GM21423 (cell line): ENCODE measurements at regions not wholly inside any gene's neighbourhood (a gene's known extent, or its start where the extent isn't known, plus 50 kb on each side); places are given as distances from the start of the nearest gene placed in this dataset.
"Not testable (repeated sequence)": the region's sequence is repeated elsewhere in the genome, so short reads cannot be mapped to it uniquely, and the experiment has no call there.

Experiments used
- ATAC-seq: cut with Tn5 transposase; IDR thresholded peaks from one replicate; pipeline ENCODE4 v1.9.1; 2021; ENCODE audit warnings: mild to moderate bottlenecking, moderate library complexity; ENCODE audit not compliant: unreplicated experiment

DNA sequence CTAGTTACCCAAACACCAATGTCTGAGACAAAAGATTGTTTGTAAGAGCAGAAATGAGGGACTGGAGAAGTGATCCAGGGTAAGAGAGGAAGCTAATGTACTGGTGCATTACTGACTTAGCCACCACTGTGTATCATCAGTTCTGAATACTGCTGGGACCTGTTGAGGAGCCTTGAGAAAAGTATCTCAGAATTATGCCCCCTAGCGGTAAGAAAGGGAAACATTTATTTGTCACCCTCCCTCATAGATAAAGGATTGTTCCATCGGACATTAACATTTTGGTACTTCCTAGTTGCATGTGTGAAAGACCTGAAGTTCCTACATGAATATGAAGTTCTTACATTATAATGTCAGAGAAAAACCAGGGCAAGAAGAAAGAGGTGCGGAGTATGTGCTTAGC, 612.5 kb downstream of the FSCB start:
- ATAC-seq: peak; percentile 59

DNA sequence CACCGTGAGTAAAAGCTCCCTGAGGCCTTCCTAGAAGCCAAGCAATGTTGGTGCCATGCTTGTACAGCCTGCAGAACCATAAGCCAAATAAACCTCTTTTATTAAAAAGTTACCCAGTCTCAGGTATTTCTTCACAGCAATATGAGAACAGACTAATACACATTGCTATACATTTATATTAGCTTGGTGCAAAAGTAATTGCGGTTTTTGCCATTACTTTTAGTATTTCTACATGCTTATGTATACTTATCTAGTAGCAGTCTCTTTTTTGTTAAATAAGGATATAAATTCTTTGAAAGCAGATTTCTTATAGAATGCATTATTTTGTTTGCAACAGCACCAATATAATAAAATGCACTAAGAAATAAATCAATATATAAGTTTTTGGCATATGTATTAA, 619.6 kb downstream of the FSCB start:
- ATAC-seq: no peak

DNA sequence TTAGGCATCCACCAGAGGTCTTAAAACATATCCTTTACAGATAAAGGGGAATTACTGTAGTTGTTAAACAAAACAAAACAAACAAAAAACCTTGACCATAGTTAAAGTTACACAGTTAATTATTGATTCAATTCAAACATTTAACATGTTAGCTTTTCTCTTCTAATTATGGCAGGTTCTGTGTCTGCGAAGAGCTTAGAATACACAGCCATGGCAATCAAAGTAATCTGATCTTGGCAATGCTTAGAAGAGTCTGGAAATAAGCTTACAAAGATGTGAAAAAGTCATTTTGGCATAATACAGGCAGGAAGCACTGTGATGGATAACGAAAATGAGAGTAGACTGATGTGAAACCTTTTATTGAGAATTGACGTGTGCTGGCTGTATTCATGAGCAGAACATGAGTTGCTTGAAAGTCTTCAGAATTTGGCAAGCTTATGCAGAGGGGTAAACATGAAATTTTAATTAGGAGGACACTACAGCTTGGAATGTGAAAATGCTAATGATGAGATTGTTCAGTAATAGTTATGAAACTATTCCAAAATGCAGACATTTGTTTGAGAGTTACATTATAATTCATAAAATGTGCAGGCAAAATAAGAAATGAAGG, 629.6 kb downstream of the FSCB start:
- ATAC-seq: no peak

DNA sequence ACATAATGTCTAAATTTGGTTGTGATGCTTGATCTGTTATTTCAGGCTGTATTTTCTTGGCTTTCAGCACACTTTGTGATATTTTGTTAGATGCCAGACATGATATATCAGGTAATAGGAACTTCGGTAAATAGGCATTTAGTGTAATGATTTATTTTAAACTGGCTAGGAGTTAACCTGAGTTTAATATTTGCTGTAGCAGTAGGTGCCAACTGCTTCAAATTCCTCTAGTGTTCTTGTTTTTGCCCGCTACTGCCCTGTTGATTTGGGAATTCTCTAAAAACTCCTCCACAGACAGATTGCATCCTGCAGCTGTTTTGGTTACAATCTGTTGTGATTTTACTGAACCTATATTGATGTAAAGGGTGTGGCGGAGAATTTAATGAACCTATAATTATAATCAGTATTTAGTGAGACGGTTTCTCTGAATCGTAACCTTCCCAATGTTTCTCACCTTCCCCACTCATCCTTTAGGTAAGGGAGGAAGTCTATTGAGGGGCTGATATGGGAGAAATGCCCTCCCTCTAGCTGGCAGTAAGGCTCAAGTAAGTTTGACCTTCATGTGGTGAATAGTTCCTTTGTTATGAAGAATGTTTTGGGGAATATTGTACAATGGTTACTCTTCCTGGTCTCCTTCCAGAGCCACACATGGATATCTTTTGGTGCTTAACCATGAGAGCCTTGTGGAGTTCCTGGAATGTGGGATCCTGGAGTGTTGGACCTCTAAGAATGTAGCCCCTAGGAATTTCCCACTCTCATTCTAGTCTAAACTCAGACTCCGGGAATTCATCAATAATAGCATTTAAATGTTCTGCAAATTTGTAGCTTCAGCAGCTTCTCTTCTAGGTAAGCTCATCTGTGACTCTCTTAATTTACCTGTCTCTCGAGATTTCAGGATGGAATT, 634.1 kb downstream of the FSCB start:
- ATAC-seq: no peak

DNA sequence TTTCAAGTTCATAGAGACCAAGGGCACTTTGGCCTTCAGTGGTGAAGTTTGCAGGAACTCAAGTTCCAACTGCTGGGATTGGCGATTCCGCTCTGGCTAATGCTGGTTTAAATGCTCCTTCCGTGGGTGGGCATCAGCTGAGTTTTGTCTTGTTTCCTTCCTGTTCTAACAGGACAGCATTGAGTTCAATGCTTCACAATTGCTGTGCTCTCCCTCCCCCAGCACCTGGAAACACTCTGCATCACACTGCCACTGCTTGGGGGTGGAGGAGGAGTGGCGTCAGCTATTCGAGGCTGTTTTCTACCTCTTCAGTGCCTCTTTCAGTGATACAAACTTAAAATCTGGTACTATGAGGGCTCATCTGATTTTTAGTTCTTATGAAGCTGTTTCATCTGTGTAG, 634.9 kb downstream of the FSCB start:
- no peak for ATAC-seq

DNA sequence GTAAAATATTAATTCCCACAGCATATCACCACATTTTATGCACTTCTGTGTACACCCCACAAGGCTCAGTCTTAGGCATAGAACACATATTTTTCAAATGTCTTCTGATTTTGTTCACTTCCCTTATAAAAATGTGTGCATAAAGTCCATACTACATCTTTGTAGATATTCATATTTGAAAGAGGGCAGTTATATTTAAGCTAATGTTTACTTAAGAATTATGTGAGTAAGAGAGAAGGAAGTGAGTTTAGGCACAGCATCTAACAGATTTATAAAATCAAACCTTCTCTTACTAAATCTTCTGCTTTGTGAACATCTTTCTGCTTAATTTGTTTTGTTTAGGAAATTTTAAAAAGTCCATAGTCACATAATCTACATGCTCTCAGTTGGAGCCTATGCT, 648.1 kb downstream of the FSCB start:
- no peak for ATAC-seq

DNA sequence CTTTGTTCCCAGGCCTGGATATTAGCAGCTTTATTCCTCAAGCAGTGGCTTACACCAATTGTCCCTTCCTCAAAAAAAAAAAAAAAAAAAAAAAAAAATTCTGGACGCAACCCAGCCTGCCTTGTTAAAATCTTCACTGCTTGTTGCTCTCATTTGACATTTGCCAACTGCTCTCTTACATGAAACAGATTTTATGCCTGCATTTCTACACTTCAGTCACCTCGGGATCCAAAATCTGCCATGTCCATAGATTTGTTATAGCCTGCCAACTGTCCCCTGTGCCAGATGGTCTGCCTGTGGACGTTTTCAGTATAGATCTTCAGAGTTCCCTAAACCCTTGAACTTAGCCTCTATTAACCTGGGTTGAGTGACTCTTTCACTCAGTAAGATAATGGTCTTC, 651.5 kb downstream of the FSCB start:
- ATAC-seq: no peak

DNA sequence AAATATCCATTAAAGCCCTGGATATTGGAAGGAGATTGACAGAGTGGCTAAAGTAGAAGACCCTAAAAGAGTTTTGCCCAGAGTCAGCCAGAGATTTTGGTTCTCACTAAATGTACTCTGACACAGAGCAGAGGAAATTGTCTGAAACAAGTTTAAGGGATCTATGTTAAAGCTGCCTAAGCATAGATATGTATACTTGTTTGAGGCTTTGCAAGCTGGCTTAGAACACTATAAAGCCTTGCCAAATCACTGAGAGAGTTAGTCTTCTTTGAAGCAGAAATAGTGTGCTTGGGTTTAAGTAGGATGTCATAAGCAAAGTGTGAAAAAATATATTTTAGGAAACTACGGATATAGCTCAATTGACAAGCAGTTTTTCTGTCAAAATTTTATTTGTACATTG, 653.5 kb downstream of the FSCB start:
- ATAC-seq: no peak

DNA sequence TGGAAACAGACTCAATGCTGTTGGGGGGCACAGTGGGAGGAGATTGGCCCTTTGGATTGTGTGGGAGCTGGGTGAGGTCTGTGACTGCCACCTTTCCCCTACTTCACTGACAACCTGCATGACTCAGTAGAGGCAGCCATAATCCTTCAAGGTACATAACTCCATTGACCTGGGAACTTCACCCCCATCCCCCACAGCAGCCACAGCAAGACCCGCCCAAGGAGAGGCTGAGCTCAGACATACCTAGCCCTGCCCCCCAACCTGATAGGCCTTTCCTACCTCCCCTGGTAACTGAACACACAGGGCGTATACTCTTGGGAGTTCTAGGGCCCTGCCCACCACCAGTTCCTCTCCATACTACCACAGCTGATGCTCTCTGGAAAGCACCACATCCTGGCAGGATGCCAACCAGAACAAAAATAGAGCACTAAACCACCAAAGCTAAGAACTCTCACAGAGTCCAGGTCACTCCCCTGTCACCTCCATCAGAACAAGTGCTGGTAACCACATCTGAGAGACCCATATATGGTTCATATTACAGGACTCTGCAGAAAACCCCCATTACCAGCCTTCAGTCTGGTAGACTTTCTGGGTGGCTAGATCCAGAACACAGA, 703.9 kb downstream of the FSCB start:
- ATAC-seq: peak; percentile 73

DNA sequence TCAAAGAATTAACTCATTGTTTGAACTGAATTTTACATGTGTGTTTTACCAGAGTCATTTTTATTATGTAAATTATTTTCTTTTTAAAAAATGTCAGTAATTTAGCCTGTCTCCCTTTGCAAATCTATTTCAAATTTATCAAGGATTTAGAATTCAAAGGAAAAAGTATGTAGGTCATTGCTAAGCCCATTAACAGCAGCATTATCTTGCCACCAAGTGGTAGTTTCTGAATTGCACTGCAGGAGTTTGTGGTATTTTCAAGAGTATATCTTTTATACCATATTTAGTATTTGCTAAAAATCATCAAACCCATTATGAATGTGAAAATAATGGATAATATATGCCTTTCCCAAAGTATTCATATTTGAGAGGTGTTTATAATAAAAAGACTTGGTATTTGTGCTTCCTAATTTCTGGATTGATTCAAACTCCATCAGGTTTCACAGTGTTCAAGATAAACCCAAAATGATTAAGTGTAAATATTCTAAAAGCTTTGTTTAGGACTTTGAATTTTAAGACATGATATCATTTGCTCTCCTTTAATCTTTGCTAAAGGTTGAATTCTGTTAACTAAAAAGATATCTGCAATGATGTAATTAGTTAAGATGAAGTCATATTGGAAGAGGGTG, 711.4 kb downstream of the FSCB start:
- no peak for ATAC-seq

DNA sequence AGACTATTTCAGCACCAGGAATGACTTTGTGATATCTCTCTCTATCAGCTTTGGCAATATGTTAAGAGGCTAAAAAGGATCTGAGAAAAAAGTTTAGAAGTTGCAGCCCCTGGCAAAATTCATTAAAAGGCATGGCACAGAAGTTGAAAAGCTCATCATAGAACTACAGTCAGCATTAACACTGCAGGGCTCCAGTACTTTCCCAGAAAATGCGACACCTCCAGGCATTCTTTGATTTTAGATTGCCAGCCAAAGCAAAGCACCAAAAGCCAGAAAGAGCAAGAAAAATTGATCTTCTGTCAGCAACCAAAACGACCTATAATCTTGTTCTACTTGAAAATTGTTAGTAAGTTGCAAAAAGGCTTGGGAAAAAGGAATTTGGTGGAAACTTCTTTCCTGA, 713.5 kb downstream of the FSCB start:
- no peak for ATAC-seq

DNA sequence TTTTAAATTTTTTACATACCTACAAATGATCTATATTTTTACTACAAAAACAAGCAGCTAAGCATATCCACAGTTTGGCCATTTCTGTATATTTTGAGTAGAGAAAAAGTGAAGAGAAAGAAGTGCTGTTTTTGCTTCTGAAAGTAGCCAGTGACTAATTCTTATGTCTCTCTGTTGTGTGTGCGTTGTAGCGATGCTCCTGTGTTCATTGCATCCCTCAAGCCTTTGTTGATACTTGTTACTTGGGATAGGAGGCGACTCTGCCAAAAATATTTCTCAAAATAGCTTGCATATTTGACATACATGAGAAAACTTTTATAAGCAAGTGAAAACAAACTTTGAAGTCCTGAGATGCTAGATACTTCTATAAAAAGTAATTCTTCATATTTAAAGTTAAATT, 714.1 kb downstream of the FSCB start:
- ATAC-seq: no peak

DNA sequence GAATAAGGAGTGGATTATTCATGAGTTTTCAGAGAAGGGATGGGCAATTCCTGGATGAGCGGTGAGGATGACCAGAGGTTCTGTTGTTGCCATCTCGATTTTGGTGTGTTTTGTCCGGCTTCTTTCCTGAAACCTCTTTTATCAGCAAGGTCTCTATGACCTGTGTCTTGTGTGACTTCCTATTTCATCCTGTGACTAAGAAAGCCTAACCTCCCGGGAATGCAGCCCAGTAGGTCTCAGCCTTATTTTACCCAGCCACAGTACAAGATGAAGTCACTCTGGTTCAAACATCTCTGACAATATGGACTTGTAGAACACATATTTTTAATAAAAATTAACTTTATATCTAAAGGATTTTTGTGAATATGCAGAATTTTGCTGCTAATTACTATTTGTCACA, 716.4 kb downstream of the FSCB start:
- no peak for ATAC-seq

DNA sequence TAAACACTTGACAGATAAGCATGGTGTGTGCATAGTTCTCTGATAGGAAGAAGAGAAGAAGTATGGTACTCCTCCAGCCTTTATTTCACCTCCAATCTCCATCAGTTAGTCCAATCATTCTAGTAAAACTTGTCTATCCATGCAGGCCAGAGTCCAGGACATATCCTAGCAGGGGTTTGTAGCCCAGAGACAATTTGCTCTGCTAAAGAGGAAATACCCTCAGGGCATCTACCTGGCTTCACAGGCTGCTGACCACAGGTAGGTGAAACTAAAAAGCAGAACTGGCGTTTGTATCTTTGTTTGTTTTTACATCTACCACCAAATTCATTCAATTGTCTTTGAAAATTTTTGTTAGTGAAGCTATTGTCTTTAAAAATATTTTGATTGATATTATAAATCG, 717.6 kb downstream of the FSCB start:
- ATAC-seq: no peak

DNA sequence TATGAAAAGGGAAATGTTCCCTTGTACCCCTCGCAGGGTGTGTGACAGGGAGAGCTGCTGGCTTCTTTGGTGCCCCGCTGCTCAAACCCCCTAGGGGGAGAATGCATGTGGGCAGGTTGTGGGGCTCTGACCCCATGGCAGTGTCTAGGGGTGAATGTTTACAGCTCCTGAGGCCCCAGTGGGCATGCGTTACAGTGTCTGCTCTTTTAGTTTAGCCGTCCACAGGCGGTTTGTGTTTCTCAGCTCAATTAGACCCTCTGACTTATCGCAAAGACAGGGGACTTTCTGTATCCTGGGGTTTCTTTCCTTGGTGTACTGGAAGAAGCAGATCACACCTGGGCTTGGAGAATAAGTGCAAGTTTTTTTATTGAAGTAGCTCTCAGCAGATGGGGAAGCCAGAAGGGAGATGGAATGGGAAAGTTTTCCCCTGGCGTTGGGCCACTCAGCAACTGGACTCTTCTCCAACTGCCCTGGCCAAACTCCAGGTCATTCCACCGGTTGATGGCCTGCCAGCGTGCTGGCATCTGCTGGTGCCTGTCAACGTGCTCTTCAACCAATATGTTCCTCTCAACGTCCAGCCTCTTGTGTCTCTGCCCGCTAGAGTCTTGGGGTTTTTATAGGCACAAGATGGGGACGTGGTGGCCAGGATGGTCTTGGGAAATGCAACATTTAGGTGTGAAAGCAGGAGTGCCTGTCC, 720.9 kb downstream of the FSCB start:
- no peak for ATAC-seq

DNA sequence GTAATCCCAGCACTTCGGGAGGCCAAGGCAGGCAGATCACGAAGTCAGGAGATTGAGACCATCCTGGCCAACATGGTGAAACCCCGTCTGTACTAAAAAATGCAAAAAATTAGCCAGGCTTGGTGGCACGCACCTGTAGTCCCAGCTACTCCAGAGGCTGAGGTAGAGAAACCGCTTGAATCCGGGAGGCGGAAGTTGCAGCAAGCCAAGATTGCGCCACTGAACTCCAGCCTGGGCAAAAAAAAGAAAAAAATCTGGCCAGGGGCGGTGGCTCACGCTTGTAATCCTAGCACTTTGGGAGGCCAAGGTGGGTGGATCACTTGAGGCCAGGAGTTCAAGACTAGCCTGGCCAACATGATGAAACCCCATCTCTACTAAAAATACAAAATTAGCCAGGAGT, 722.7 kb downstream of the FSCB start:
- ATAC-seq: not testable (repeated sequence)

DNA sequence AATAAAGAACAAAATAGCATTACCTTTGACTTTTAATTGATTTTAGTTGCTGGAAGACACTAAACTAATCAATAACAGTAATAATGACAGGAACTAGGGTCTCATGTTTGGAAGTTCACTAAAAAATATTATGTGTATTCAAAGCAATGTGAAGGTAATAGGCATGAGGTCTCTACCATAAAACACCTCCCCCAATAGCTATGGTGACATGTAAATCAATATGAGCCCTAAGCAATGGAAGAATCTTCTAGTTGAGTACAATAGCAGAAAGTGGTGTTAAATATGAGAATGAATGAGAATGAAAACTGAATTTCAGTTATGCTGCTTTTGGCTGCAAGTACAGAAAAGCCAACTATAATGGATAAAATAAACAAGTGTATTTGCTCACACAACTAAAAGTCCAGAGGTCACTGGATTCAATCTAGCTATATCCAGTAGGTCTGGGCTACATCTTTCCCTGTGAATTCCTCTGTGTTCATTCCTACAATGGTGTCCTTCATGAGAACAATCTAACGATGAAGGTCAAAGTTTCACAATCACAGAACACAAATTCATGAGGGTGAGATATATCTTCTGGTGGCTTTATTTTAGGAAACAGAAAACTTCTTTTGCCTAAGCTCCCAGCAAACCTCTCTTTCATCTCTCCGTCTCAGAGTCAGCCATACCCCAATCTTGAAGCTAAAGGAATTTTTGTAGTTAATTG, 728.0 kb downstream of the FSCB start:
- no peak for ATAC-seq

DNA sequence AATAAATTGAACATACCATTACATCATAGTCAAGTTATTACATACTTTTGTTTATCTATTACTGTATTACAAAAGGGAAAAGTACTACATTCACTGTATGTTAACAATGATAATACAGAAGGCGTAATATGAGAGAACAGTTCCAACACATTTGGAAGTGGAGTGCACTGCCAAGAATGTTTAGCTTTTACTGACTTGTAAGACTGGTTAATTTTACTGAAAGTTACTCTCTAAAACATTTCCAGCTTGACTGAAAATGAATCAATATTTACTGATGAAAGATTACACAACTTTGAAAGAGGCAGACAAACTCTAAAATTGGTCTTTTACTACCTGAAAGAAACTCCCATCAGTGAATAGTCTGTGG, 728.5 kb downstream of the FSCB start:
- no peak for ATAC-seq

DNA sequence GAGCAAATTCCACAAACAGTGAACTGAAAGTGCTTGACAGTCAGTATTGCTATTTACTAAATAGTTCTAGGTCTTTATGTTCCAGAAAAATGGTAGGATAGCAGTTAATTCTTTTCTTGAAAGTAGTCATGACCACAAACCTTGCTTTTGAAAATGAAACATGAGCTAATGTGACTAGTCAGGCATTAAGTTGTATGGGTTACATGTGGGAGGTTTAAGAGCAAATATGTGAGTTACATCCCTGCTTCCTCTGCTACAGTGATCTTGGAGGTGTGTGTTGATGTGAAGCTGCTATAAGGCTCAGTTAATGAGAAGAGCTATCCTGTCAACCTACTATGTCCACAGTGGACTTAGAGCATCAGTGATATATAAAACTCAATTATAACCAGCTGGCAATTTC, 741.6 kb downstream of the FSCB start:
- ATAC-seq: no peak

DNA sequence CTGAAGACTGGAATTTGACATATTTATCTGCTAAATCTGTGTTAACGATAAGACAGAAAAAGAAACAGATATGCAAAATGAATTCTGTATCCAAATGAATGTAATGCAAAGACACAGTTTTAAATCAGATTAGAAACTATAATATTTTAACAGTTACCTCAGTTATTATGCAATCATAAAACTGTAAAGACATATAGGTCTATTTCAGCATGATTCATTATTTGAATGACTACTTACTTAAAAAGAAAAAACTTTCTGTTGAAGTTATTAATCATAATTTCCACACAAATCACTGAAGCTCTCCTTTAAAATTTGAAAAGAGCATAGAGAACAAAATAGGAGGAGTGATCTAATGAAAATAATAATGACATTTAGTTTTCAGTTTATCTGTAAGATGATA, 742.6 kb downstream of the FSCB start:
- no peak for ATAC-seq

DNA sequence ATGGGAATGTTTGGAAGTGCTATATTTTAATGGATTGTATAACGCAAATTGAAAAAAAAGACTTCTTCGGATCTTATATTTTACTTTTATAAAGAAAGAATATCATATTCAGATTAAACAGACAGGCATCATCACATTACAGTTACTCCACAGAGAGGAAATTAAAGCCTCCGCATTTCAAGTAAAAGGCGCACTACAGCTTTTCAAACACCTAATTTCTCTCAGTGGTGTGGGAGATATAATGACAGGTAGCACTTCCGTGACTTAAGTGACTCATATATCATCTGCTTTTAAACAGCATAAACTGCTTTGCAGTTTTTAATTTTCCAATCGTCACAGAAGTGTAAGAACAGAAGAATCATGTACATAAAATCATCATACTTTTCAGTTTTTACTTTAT, 751.4 kb downstream of the FSCB start:
- no peak for ATAC-seq
